IPS-20b (cell line): ENCODE measurements at regions not wholly inside any gene's neighbourhood (a gene's known extent, or its start where the extent isn't known, plus 50 kb on each side); places are given as distances from the start of the nearest gene placed in this dataset.

Source experiments
- H3K27ac ChIP-seq: one replicate; pipeline ENCODE4 v1.5.1; 2013; ENCODE audit warnings: low read length
- H3K27me3 ChIP-seq: 2 replicates; pipeline ENCODE4 v1.6.1; 2013; ENCODE audit warnings: mild to moderate bottlenecking, low read length, inconsistent platforms; ENCODE audit not compliant: insufficient read depth
- H3K36me3 ChIP-seq: 2 replicates; pipeline ENCODE4 v1.6.1; 2013; ENCODE audit warnings: low read depth, mild to moderate bottlenecking, inconsistent platforms, low read length, moderate library complexity; ENCODE audit not compliant: insufficient read depth
- H3K4me1 ChIP-seq: 2 replicates; pipeline ENCODE4 v1.6.1; 2013; ENCODE audit warnings: mild to moderate bottlenecking, control low read depth, inconsistent platforms, low read length, moderate library complexity; ENCODE audit not compliant: insufficient read depth
- H3K4me3 ChIP-seq: 2 replicates; pipeline ENCODE4 v1.5.1; 2013; ENCODE audit warnings: mild to moderate bottlenecking, low read length, inconsistent platforms
- H3K9ac ChIP-seq: 2 replicates; pipeline ENCODE4 v1.6.1; 2013; ENCODE audit warnings: low read depth, mild to moderate bottlenecking, inconsistent platforms, low read length, moderate library complexity
- H3K9me3 ChIP-seq: 2 replicates; pipeline ENCODE4 v1.6.1; 2013; ENCODE audit warnings: mild to moderate bottlenecking, low read depth, low read length, inconsistent platforms; ENCODE audit not compliant: insufficient read depth

DNA sequence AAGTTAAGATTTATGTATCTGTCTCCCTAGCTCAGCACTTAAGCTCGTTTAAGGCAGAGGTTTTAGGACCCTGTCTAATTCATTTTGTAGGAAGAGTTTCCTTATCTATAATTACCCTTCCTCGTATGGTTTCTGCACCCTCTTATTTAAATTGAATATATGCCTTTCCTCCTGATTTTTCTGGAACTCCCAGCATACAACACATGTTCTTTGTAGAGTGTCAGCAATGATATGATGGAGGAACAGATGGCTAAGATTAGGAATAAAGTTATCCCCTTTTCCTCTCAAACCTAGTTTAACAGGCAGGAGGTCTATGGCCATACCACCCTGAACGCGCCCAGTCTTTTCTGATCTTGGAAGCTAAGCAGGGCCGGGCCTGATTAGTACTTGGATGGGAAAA, 359.5 kb downstream of the PCDH17 start:
- Histone ChIP-seq H3K27me3 (no peaks in the 10 kb centered on the region), H3K9ac (no peak overlapping the region), H3K27ac (no peak overlapping the region), H3K4me3 (no peak overlapping the region), H3K36me3 (no peaks in the 10 kb centered on the region), H3K4me1 (no peaks in the 10 kb centered on the region), H3K9me3 (peaks cover under 1% of the 10 kb centered on the region; the same call in 1 of the 2 replicates)

DNA sequence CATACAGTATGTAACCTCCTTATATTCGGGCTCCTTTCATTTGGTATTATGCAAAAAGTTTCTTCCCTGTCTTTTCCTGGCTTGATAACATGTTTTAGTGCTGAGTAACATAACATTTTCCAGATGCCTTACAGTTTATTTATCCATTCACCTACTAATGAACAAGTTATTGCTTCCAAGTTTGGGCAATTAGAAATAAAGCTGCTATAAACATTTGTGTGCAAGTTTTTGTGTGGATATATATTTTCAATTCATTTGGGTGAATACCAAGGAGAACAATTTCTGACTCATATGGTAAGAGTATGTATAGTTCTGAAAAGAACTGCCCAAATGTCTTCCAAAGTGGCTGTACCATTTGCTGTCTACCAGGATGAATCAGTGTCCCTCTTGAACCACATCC, 360.9 kb downstream of the PCDH17 start:
- Histone ChIP-seq H3K27ac (no peak overlapping the region), H3K9ac (no peak overlapping the region), H3K4me3 (no peak overlapping the region), H3K4me1 (no peaks in the 10 kb centered on the region), H3K9me3 (no peaks in the 10 kb centered on the region), H3K27me3 (no peaks in the 10 kb centered on the region), H3K36me3 (no peaks in the 10 kb centered on the region)

DNA sequence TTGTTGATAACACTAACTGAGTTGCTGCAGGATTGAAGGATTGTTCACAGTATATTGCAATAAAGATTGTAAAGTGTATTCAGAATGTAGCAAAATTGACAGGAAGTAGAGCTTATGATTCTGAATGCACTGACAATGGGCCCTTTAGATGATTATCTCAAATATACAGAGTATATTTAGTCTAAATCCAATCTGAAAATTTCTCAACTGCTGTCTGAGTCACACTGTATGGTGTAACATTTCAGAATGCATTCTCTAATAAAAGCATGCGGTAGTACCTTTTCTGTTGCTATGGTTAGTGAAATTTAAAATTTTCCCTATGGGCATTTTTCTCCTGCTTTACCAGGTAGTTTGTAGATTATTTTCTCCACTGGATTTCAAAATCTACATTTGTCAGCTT, 365.2 kb downstream of the PCDH17 start:
- Histone ChIP-seq H3K27ac (no peak overlapping the region), H3K36me3 (no peaks in the 10 kb centered on the region), H3K9ac (no peak overlapping the region), H3K27me3 (no peaks in the 10 kb centered on the region), H3K4me1 (no peaks in the 10 kb centered on the region), H3K4me3 (no peak overlapping the region), H3K9me3 (no peaks in the 10 kb centered on the region)

DNA sequence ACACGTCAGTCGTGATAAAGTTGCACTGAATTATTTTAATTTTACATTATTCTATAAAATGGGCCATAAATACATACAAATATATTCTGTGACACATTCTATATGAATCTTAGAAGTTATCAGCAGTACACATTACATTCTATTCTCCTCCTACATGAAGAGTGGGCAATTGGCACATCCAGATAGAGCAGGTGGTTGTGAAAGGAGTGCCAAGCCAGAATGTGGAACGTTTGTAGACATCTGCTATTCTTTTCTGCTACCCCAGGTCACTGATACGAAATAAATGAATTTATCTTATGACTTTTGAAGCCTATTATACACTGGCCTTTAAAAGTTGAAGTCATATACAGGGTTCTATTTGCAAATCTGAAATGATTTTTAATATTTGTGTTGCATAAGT, 373.2 kb downstream of the PCDH17 start:
- Histone ChIP-seq H3K27ac (no peak overlapping the region), H3K4me3 (no peak overlapping the region), H3K27me3 (no peaks in the 10 kb centered on the region), H3K4me1 (no peaks in the 10 kb centered on the region), H3K36me3 (no peaks in the 10 kb centered on the region), H3K9me3 (no peaks in the 10 kb centered on the region), H3K9ac (no peak overlapping the region)

DNA sequence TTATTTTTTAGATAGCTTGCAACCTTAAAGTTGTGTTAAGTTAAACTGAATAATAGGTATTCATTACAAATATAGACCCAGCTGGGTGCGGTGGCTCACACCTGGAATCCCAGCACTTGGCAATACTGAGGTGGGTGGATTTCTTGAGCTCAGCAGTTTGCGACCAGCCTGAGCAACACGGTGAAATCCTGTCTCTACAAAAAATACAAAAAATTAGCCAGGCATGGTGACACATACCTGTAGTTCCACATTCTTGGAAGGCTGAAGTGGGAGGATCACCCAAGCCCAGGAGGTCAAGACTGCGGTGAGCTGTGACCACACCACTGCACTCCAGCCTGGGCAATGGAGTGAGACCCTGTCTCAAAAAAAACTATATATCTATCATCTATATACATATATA, 386.5 kb downstream of the PCDH17 start:
- Histone ChIP-seq H3K4me1 (no peaks in the 10 kb centered on the region), H3K27ac (no peak overlapping the region), H3K9ac (no peak overlapping the region), H3K4me3 (no peak overlapping the region), H3K27me3 (no peaks in the 10 kb centered on the region), H3K36me3 (no peaks in the 10 kb centered on the region), H3K9me3 (no peaks in the 10 kb centered on the region)

DNA sequence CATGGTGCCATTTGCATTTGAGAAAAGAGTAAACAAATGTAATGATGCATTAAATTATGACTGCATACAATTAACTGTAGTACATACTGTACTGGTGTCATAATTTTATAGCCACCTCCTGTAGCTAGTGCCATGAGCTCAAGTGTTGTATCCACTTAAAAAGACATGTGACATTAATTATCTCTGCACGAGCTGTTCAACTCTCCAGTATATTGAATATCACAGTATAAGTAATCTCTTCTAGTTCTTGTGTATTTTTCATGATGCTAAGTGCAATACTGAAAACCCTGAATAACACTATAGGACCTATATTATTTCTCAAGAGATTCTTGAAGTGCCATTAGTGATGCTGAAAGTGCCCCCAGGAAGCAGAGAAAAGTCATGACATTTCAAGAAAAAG, 387.3 kb downstream of the PCDH17 start:
- no peak overlapping the region for H3K27ac ChIP-seq
- H3K36me3 ChIP-seq: no peaks in the 10 kb centered on the region
- no peaks in the 10 kb centered on the region for H3K4me1 ChIP-seq
- H3K9me3 ChIP-seq: no peaks in the 10 kb centered on the region
- H3K4me3 ChIP-seq: no peak overlapping the region
- H3K9ac ChIP-seq: no peak overlapping the region
- no peaks in the 10 kb centered on the region for H3K27me3 ChIP-seq

DNA sequence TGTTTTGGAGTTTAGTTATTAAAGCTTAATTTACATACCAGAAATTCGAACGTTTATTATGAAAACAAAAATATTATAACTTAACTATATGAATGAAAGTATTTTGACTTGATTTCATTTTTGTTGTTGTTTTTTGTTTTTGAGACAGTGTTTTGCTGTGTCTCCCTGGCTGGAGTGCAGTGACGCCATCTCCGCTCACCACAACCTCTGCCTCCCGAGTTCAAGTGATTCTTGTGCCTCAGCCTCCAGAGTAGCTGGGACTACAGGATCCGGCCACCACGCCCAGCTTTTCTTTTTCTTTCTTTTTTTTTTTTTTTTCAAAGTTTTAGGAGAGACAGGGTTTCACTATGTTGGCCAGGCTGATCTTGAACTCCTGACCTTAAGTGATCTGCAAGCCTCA, 392.6 kb downstream of the PCDH17 start:
- no peak overlapping the region for H3K27ac ChIP-seq
- H3K4me3 ChIP-seq: no peak overlapping the region
- H3K27me3 ChIP-seq: no peaks in the 10 kb centered on the region

DNA sequence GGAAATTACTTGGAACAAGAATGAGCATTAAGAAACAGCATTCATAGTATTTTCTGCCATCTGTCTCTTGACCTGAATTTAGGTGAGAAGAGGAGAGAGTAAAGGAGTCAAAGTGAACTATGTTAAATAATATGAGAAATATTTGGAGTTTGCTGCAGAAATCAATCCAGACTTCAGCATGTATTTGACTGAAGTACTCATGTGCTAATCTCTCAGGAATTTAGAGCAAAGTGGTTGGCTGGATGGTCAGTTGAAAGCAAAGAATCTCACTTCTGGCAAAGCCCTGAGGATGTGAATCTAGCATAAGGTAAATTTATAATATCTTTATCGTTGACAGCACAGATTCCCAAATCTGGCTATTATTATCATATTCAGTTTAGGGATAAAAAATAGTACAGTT, 394.3 kb downstream of the PCDH17 start:
- Histone ChIP-seq H3K27me3 (no peaks in the 10 kb centered on the region), H3K9me3 (no peaks in the 10 kb centered on the region), H3K36me3 (no peaks in the 10 kb centered on the region), H3K27ac (no peak overlapping the region), H3K4me1 (no peaks in the 10 kb centered on the region; the same call in 1 of the 2 replicates), H3K9ac (no peak overlapping the region), H3K4me3 (no peak overlapping the region)

More for the DNA sequence above, 392.6 kb downstream of the PCDH17 start:
- H3K9ac ChIP-seq: no peak overlapping the region
- no peaks in the 10 kb centered on the region for H3K9me3 ChIP-seq
- no peaks in the 10 kb centered on the region for H3K36me3 ChIP-seq
- H3K4me1 ChIP-seq: no peaks in the 10 kb centered on the region; the same call in 1 of the 2 replicates

DNA sequence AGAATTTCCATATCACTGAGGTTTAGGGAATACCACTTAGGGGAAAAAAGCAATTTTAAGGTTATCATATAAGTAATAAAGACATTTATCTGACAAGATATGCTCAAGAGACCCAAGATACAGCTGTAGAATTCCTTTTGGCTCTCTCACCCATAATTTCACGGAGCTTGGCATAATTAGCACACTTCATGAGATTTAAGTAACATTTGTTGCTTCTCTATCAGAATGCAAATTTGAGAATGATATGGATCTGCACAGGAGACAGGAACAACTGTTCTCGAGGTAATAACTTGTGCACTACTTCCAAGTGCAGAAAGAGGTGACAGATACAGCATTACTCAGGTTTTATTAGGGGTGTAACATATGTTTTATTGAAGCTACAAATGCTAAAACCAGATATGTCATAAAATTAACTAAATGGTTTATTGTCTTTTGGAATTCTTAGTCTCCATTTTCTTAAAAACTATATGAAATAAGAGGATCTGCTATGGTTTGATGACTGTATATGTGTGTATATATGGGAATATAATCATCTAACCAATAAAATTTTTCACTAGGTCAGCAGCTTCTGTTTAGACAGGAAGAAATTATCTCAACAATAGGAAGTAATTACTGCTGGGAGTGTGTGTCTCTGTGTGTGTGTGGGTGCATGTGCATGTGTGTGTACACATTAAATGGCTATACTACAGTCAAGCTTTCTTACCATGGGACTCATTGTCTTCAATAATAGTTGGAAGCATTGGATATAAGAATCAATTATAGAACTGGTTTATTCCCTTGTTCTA, 401.3 kb downstream of the PCDH17 start:
- Histone ChIP-seq H3K9ac (no peak overlapping the region), H3K4me1 (no peaks in the 10 kb centered on the region), H3K9me3 (no peaks in the 10 kb centered on the region), H3K27me3 (no peaks in the 10 kb centered on the region), H3K36me3 (no peaks in the 10 kb centered on the region), H3K4me3 (no peak overlapping the region), H3K27ac (no peak overlapping the region)

DNA sequence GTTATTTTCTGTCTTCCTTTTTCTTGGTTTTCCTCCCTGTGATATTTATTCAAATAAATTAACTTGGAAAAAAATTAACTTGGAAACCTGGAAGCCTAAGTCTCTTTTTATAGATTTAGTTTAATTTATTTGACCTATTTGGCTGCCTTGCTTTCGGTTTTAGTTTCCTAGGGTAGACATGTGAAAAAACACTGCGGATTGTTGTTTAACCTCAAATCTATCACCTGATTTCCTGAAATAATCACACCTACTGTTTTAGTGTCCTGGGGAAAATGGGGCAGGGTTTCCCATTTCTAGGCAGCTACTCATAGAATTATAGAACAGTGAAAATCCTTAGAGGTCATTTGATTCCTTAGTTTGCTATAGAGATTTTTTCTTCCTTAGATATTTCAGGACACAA, 412.4 kb downstream of the PCDH17 start:
- Histone ChIP-seq H3K9me3 (no peaks in the 10 kb centered on the region), H3K9ac (no peak overlapping the region), H3K36me3 (no peaks in the 10 kb centered on the region), H3K4me1 (no peaks in the 10 kb centered on the region), H3K4me3 (no peak overlapping the region), H3K27me3 (no peaks in the 10 kb centered on the region), H3K27ac (no peak overlapping the region)

DNA sequence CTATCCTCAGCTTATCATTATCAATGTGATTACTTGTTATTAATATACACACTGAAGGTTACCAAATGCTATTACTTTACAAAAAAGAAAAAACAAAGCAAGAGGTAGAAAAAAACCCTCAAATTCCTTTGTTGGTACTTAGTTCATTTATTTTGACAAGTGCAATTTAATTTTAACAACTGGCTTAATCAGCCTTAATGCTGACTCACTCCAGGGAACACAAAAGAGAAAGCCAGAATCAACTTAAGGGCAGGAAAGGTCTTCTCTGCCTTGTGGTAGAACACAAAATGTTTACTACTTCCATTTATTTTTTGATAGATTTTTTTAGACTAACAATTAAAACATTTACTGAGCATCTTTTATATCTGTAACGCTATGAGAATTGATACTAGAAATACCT, 417.1 kb downstream of the PCDH17 start:
- Histone ChIP-seq H3K36me3 (no peaks in the 10 kb centered on the region), H3K9ac (no peak overlapping the region), H3K27me3 (no peaks in the 10 kb centered on the region), H3K4me1 (peaks cover 11% of the 10 kb centered on the region; the same call in 1 of the 2 replicates), H3K9me3 (no peaks in the 10 kb centered on the region), H3K4me3 (no peak overlapping the region), H3K27ac (no peak overlapping the region)

DNA sequence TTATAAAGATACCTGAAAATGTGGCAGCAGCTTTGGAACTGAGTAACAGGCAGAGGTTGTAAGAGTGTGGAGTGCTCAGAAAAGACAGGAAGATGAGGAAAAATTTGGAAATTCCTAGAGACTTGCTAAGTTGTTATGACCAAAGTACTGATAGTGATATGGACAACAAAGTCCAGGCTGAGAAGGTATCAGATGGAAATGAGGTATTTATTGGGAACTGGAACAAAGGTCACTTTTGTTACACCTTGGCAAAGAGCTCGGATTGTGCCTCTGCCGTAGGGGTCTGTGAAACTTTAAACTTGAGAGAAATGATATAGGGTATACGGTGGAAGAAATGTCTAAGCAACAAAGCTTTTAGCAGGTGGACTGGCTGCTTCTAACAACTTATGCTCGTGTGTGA, 419.9 kb downstream of the PCDH17 start:
- H3K27ac ChIP-seq: no peak overlapping the region
- no peak overlapping the region; the same call in 1 of the 2 replicates for H3K4me3 ChIP-seq
- H3K36me3 ChIP-seq: no peaks in the 10 kb centered on the region
- H3K9ac ChIP-seq: no peak overlapping the region; the same call in 1 of the 2 replicates
- H3K4me1 ChIP-seq: peaks cover 11% of the 10 kb centered on the region; the same call in 1 of the 2 replicates
- no peaks in the 10 kb centered on the region for H3K27me3 ChIP-seq
- no peaks in the 10 kb centered on the region for H3K9me3 ChIP-seq
